ENCODE measurements at regions not wholly inside any gene's neighbourhood (a gene's known extent, or its start where the extent isn't known, plus 50 kb on each side); places are given as distances from the start of the nearest gene placed in this dataset.

DNA sequence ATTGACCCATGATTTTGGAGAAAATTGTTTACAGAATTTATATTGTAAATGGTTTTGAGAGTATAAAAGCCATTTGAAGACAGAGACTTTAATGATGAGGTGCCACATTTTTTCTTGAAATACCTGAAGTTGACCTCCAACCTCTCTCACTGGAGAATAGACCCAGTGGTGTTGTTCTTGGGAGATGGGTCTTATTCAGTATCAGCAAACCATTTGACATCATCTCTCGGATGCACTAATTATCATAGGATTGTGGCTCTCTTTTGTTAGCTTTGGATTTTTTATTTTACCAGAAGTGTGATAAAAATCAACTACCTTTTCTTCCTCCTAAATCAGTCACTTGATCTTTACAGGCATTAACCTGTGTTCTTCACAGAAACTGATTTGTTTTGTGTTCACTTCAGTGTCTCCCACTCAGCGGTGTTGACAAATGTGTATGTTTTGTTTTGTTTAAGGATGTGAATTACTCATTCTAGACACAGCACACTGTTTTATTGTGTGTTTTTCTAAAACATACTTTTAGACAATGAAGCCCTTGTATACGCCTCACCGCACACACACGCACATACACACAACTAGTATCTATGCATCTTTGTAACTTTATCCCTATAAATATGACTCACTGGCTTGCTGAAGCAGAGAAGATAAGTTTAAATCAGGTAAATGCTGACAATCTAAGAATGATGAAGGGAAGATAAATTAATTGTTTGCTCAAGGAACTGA lies 455.6 kb downstream of the INHBA start:
- Mint-ChIP-seq H3K27me3 (no peaks in the 10 kb centered on the region), H3K27ac (no peak overlapping the region), H3K4me1 (no peaks in the 10 kb centered on the region), H3K36me3 (no peaks in the 10 kb centered on the region), H3K9me3 (peaks cover 2% of the 10 kb centered on the region), H3K4me3 (no peak overlapping the region)
- no peak for DNase-seq
- CTCF ChIA-PET: no interaction called here

DNA sequence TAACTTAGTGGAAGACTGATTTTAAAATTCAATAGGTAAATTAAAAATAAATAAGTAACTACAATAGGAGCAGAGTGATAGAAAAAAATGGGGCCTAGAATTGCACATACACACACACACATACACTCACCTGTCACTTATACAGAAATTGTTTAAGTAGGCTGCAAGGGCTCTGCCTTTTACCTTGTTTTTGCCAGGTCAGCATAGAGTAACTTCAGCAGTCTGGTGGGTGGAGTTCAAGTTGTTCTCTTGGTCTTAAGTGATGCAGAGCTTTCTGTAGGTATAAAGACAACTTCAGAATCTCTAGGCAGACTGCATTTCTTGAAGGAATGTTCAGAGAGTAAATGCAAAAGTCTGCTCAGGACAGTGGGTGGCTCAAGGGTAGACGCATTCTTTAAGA lies 457.0 kb downstream of the INHBA start:
- CTCF ChIA-PET: no interaction called here
- Mint-ChIP-seq H3K36me3 (no peaks in the 10 kb centered on the region), H3K27ac (no peak overlapping the region), H3K9me3 (peaks cover 2% of the 10 kb centered on the region), H3K4me3 (no peak overlapping the region), H3K27me3 (no peaks in the 10 kb centered on the region), H3K4me1 (no peaks in the 10 kb centered on the region)
- no peak for DNase-seq

DNA sequence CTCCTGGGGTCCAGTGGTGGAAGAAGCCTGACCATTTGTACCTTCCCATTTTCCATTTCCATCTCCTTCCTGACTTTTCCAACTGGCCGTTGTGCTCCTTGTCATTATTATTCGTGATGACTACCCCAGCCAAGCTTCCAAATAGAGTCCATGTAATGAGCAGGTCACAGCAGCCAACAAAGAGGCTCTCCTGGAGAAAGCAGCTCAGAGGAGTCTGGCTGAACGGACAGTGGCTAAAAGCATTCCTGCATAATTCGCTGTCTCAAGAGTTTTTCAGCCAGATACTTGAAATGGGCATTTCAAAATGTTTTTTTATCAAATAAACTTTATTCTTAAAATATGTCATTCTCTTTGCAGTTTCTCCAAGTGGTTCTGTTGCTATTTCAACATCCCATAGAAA lies 458.6 kb downstream of the INHBA start:
- Mint-ChIP-seq H3K36me3 (no peaks in the 10 kb centered on the region), H3K27ac (no peak overlapping the region), H3K27me3 (no peaks in the 10 kb centered on the region), H3K4me3 (no peak overlapping the region), H3K4me1 (no peaks in the 10 kb centered on the region), H3K9me3 (peaks cover 2% of the 10 kb centered on the region)
- CTCF ChIA-PET: no interaction called here
- no peak for DNase-seq

DNA sequence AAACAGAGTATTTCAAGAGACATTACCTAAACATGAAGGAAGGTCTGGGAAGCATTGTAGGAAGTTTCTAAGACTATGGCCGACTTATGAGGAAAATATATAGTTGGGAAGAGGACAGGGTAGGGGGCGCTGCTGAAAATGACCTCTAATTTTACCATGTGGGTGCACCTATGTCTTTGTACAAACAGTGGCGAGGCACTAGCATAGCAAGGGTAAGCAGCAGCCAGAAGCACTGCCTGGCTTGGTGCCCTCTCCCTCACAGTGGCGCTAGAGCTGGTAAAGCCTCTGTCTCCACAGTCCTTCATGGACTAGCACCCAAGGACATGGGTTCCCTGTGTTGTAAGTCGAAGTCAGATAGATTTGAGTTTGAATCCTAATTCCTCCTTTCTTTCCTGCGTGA lies 461.2 kb downstream of the INHBA start:
- DNase-seq: no peak
- H3K36me3 Mint-ChIP-seq: no peaks in the 10 kb centered on the region
- CTCF ChIA-PET: no interaction called here
- peaks cover 2% of the 10 kb centered on the region for H3K9me3 Mint-ChIP-seq
- no peak overlapping the region for H3K27ac Mint-ChIP-seq
- H3K27me3 Mint-ChIP-seq: no peaks in the 10 kb centered on the region
- no peaks in the 10 kb centered on the region for H3K4me1 Mint-ChIP-seq
- no peak overlapping the region for H3K4me3 Mint-ChIP-seq

DNA sequence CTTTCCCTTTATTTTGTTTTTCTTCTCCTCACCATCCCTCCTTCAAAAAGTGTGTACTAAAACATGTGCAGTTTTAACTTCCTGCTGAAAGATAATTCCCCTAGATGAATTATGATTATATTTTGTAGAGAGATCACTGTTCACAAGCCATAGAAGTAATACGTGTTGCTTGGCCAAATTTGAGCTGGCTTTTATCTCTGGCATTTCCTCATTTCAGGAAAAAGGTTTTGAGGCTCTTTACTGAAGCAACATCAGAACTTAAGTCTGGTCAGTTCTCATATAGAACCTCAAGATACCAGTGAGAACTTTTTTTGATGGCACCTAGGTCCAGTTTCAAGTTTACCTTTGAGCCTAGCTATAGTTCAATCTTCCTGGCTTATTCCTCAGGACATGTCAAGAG lies 463.3 kb downstream of the INHBA start:
- Mint-ChIP-seq H3K36me3 (no peaks in the 10 kb centered on the region), H3K4me1 (no peaks in the 10 kb centered on the region), H3K4me3 (no peak overlapping the region), H3K27ac (no peak overlapping the region), H3K9me3 (peaks cover 2% of the 10 kb centered on the region), H3K27me3 (no peaks in the 10 kb centered on the region)
- DNase-seq: no peak
- CTCF ChIA-PET: no interaction called here

DNA sequence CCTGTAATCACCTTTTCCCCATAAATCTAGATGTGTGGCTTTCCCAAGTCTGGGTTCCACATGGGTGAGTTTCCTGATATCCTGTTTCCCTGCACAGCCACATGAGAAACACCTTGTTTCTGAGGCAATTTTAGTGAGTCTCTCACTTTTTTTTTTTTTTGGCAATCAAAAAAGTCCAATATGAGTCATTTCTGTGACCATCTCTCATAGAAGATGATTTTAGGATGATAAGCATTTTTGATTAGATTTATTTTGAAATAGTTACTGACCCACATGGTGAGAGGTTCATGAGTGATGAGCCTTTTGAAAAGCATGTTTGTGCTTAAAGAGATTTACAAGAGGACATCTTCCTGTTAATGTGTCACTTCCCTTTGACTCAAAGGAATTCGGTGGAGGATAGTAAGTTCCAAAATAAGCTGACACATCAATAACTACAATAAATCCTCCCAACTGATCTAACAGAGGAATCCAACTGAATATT lies 464.0 kb downstream of the INHBA start:
- Mint-ChIP-seq H3K36me3 (no peaks in the 10 kb centered on the region), H3K4me3 (no peak overlapping the region), H3K4me1 (no peaks in the 10 kb centered on the region), H3K27me3 (no peaks in the 10 kb centered on the region), H3K27ac (no peak overlapping the region), H3K9me3 (peaks cover 2% of the 10 kb centered on the region)
- CTCF ChIA-PET: no interaction called here
- DNase-seq: no peak

DNA sequence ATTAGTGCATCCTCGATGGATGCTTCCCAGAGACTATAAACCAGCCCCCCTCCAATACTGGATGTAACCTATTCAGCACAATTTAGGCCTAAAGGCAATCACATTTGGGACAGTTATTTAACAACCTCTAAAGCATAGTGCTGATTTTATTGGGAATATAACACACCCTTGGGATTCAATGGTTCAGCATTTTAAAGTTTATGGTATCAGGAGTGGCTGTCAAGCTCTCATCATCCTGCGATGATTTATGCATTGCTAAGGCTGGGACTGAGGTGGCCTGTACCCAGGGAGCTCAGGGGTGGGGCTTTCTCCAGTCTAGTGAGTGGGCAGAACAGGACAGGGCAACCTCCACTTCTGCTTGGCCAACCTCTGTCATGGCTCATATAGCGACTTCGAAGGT lies 464.9 kb downstream of the INHBA start:
- H3K9me3 Mint-ChIP-seq: peaks cover 2% of the 10 kb centered on the region
- no peaks in the 10 kb centered on the region for H3K27me3 Mint-ChIP-seq
- no peak for DNase-seq
- H3K36me3 Mint-ChIP-seq: no peaks in the 10 kb centered on the region
- no peak overlapping the region for H3K27ac Mint-ChIP-seq
- CTCF ChIA-PET: no interaction called here
- H3K4me1 Mint-ChIP-seq: no peaks in the 10 kb centered on the region
- H3K4me3 Mint-ChIP-seq: no peak overlapping the region

DNA sequence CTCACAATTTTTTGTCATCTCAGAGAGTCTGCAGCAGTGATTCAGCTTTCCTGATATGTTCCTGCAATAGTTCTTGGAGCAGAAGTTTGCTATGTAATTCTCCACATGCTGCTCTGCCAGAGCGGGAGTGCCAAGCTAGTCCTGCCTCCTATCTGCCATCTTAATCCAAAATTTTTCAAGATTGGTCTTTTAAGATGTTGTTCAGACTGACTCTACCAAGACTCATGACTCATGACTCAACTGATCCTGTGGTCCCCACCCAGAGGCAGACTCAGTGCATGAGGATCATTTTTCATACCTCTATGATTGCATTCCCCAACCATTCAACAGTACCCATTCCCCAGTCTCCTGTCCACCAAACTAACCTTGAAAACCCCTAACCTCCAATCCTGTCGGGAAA lies 470.8 kb downstream of the INHBA start:
- peaks cover 24% of the 10 kb centered on the region for H3K9me3 Mint-ChIP-seq
- H3K27ac Mint-ChIP-seq: no peak overlapping the region
- CTCF ChIA-PET: no interaction called here
- H3K27me3 Mint-ChIP-seq: no peaks in the 10 kb centered on the region
- H3K4me1 Mint-ChIP-seq: no peaks in the 10 kb centered on the region
- DNase-seq: no peak
- no peaks in the 10 kb centered on the region for H3K36me3 Mint-ChIP-seq
- H3K4me3 Mint-ChIP-seq: no peak overlapping the region

DNA sequence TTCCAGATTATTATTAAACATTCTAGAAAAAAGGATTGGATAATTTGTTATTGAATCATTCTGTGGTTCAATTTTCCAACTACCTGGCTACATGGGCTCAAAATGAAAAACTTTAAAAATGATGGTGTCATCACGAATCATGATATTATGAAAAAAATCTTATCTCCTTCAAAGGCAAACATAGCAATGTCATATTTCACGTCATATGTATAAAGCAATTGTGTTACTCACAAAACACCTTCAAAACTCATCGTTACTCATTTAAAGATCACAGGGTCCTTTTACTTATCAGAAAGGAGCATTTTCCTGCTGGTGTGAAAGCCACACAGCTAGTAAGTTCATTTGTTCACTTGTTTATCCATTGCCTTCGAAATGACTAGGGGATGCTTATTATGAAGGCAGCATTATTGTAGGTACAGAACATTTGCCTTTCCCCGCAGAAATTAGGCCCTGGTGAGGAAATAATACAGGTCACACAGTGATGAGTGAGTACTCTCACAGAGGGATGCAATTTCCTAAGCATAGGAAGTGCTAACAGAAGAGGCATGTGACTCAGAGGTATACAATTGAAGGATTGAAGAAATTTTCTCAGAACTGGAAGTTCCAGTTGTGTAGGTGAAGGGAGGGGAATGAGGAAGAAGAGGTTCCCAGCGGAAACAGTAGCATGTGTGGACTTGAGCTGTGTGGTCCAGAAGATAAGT lies 478.7 kb downstream of the INHBA start:
- Mint-ChIP-seq H3K27me3 (no peaks in the 10 kb centered on the region), H3K4me1 (no peaks in the 10 kb centered on the region), H3K27ac (no peak overlapping the region)

DNA sequence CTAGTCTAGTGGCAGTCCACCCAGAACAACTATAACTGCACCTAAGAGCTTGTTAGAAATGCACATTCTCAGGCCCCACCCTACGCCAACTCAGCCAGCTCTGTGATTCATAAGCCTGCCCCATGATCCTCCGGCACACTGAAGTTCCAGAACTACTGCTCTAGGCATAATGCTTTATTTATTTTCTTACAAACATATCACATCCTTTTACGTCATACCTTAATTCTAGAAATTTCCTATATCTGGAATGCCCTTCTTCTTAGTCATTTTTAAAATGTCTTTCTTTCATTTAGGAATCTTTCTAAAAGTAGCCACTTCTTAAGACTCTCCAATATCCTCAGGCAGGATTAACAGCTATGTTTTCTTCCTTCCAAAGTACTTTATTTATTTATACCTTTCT lies 480.1 kb downstream of the INHBA start:
- Mint-ChIP-seq H3K4me1 (no peaks in the 10 kb centered on the region), H3K27me3 (no peaks in the 10 kb centered on the region), H3K36me3 (no peaks in the 10 kb centered on the region), H3K27ac (no peak overlapping the region), H3K9me3 (peaks cover 10% of the 10 kb centered on the region), H3K4me3 (no peak overlapping the region)
- CTCF ChIA-PET: no interaction called here
- DNase-seq: no peak

More for the DNA sequence above, 478.7 kb downstream of the INHBA start:
- Mint-ChIP-seq H3K36me3 (no peaks in the 10 kb centered on the region), H3K4me3 (no peak overlapping the region), H3K9me3 (peaks cover 17% of the 10 kb centered on the region)
- no peak for DNase-seq
- CTCF ChIA-PET: no interaction called here

DNA sequence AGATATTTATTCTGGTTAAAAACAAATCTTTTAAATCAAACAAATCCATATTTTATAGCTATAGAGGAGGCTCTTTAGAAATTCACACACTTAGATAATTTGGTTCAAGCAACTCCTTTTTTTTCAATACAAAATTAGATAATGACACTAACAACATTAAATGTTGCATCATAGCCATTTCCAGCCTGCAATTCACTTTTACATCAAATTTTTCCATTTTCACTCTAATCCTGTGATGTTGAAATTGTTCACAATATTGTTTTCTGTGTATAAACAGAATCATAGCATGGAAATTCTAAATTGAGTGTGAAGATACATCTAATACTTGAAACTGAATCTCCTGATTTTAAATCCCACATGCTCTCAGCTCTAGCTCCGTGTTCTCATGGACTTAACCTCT lies 482.6 kb downstream of the INHBA start:
- CTCF ChIA-PET: no interaction called here
- no peak overlapping the region for H3K27ac Mint-ChIP-seq

DNA sequence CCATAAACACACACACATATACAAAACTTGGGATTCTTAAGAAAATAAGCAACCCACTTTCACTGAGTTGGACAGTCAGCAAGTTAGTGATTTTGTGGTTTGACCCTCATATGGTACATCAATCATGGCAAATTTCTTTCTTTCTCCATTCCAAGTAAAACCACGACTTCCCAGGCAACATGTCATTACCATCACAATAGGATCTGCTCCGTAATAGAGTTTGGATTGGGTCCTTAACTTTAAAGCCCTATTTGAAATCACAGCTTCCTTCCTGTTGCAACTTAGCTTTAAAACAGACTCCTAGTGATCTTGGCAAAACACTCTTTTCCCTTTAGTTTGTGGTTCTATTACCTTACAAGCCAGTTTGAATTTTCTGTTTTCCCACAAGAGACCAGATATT lies 483.6 kb downstream of the INHBA start:
- DNase-seq: no peak
- Mint-ChIP-seq H3K36me3 (no peaks in the 10 kb centered on the region), H3K27ac (no peak overlapping the region), H3K4me3 (no peak overlapping the region), H3K4me1 (no peaks in the 10 kb centered on the region), H3K27me3 (no peaks in the 10 kb centered on the region), H3K9me3 (peaks cover 10% of the 10 kb centered on the region)
- CTCF ChIA-PET: no interaction called here

More for the DNA sequence above, 482.6 kb downstream of the INHBA start:
- H3K9me3 Mint-ChIP-seq: peaks cover 10% of the 10 kb centered on the region
- no peak overlapping the region for H3K4me3 Mint-ChIP-seq
- H3K27me3 Mint-ChIP-seq: no peaks in the 10 kb centered on the region
- DNase-seq: no peak
- H3K36me3 Mint-ChIP-seq: no peaks in the 10 kb centered on the region
- H3K4me1 Mint-ChIP-seq: no peaks in the 10 kb centered on the region

DNA sequence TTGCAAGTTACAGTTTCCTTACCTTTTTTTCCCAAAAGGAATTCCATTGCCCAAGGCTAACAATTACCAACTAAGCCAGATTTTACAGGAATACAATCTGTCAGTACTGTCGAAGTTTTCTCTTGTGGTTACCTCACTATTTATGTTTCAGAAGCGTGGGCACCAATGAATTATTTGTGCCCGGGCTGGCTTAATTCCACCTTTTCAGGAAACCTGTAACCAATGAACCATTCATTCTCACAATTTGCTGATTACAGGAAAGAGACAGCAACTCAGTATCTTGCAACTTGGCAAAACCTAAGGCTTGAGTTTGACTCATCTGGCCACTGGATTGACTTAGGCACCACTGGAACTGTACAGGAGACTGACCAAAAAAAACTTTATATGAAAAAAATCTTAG lies 485.6 kb downstream of the INHBA start:
- Mint-ChIP-seq H3K4me3 (no peak overlapping the region), H3K9me3 (peaks cover 3% of the 10 kb centered on the region), H3K4me1 (no peaks in the 10 kb centered on the region), H3K27me3 (no peaks in the 10 kb centered on the region), H3K36me3 (no peaks in the 10 kb centered on the region), H3K27ac (no peak overlapping the region)
- CTCF ChIA-PET: no interaction called here
- no peak for DNase-seq

DNA sequence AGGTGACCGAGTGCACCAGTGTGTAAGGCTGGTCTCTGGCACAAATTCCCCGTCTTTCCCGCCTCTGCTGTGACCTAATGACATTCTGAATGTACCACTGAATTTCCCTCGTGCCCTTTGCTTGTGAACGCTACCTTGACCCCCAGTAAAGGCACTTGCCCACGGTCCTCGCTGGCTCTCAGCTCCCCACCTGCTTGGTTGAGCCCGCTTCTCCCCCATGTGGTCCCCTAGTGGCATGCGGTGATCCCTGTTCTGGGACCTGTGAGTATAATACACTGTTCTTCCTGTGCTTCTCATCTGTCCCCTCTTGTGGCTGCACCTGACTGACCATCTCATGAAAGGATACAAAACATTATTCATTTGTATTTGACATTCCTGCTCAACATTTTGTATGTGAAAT lies 495.7 kb downstream of the INHBA start:
- H3K4me1 Mint-ChIP-seq: no peaks in the 10 kb centered on the region
- no peak for DNase-seq
- H3K9me3 Mint-ChIP-seq: no peaks in the 10 kb centered on the region
- H3K4me3 Mint-ChIP-seq: no peak overlapping the region
- H3K27ac Mint-ChIP-seq: no peak overlapping the region
- no peaks in the 10 kb centered on the region for H3K36me3 Mint-ChIP-seq
- H3K27me3 Mint-ChIP-seq: no peaks in the 10 kb centered on the region
- CTCF ChIA-PET: no interaction called here

DNA sequence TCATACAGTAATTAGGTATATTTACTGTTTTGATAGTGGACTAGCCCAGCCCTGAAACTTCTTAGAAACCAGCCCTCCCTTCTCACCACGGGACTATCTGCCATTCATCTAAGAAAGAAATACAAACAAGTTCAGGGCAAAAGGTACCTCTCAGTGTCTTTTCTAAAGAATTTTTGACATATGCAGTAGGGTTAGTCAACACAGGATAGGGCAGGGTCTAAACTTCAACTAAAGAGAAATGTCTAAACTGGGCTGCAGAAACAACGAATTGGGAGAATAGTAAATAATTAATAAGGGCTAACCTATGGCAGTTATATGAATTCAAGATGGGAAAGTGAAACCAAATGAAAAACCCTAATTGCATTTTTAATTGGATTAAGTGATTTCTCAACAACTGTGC lies 496.6 kb downstream of the INHBA start:
- Mint-ChIP-seq H3K9me3 (no peaks in the 10 kb centered on the region), H3K36me3 (no peaks in the 10 kb centered on the region), H3K27me3 (no peaks in the 10 kb centered on the region), H3K4me1 (no peaks in the 10 kb centered on the region), H3K4me3 (no peak overlapping the region), H3K27ac (no peak overlapping the region)
- DNase-seq: no peak
- CTCF ChIA-PET: no interaction called here
